AML-193 (cell line): ENCODE measurements at regions not wholly inside any gene's neighbourhood (a gene's known extent, or its start where the extent isn't known, plus 50 kb on each side); places are given as distances from the start of the nearest gene placed in this dataset.
A peak's percentile ranks its signal among the peaks of the same experiment; 100 is the strongest.

Experiments
- DNase-seq, 2 experiments: peaks; one replicate each; lab custom pipeline; 2025; lab: John Stamatoyannopoulos, UW

- no peak for DNase-seq
These were observed 126.9 kb downstream of the SLC38A6 start for GRCh38 chr14:61107869-61108493.

- DNase-seq = no peak
These were observed 126.1 kb downstream of the SLC38A6 start for GRCh38 chr14:61106959-61107641.

- no peak for DNase-seq
These were observed 125.4 kb downstream of the SLC38A6 start for GRCh38 chr14:61106271-61106958.

GRCh38 chr14:61104358-61104757 is 123.3 kb downstream of the SLC38A6 start:
- no peak for DNase-seq

- peak; percentile 27 to 44 for DNase-seq
These were observed 122.7 kb downstream of the SLC38A6 start for GRCh38 chr14:61103541-61104339.

GRCh38 chr14:61102549-61103466 is 121.8 kb downstream of the SLC38A6 start:
- peak in 1 of 2 experiments; percentile 70 for DNase-seq
